Gastrocnemius medialis (tissue), 4 donors: ENCODE measurements at regions not wholly inside any gene's neighbourhood (a gene's known extent, or its start where the extent isn't known, plus 50 kb on each side); places are given as distances from the start of the nearest gene placed in this dataset.

Experiments
- ATAC-seq, 2 donors: fragments of 150-250 bp; one replicate each; pipeline ENCODE4 v1.9.1; 2016
- DNase-seq, 2 donors: peaks; one replicate each; pipeline ENCODE4 v3.0.0-alpha.2; 2019
- H3K27ac ChIP-seq, 4 donors: fragments of 200-600 bp; sonication (generic); 1 replicate in 1 of 4; 2 replicates in 3 of 4; pipeline ENCODE4 v1.5.1; 2016 to 2018; ENCODE audit warnings: mild to moderate bottlenecking in 2 of 4, moderate library complexity in 1 of 4
- H3K27me3 ChIP-seq, 3 donors: fragments of 200-600 bp; sonication (generic) in 2 of 3; 1 replicate in 1 of 3; 2 replicates in 2 of 3; pipeline versions ENCODE4 v1.5.1 to v1.6.0; 2016 to 2019; ENCODE audit warnings: mild to moderate bottlenecking in 1 of 3, moderate library complexity in 1 of 3
- H3K36me3 ChIP-seq, 2 donors: fragments of 200-600 bp; sonication (generic) in 1 of 2; one replicate each; pipeline ENCODE4 v1.5.1; 2017 to 2018
- H3K4me1 ChIP-seq, 2 donors: fragments of 200-600 bp; sonication (generic) in 1 of 2; one replicate each; pipeline ENCODE4 v1.5.1; 2016 to 2017; ENCODE audit warnings: mild to moderate bottlenecking in 2 of 2
- H3K4me3 ChIP-seq, 4 donors: fragments of 200-600 bp; sonication (generic) in 3 of 4; 1 replicate in 1 of 4; 2 replicates in 3 of 4; pipeline ENCODE4 v1.5.1; 2016 to 2019; ENCODE audit warnings: mild to moderate bottlenecking in 2 of 4
- H3K9me3 ChIP-seq, 3 donors: fragments of 200-600 bp; sonication (generic) in 2 of 3; 1 replicate in 1 of 3; 2 replicates in 2 of 3; pipeline ENCODE4 v1.5.1; 2016 to 2019
- CTCF ChIP-seq, 5 experiments: fragments of 450-650 bp in 3 of 5; fragments of 200-600 bp in 2 of 5; sonication (generic) in 2 of 5; IDR thresholded peaks in 4 of 5; conservative IDR thresholded peaks in 1 of 5; 1 replicate in 4 of 5; 2 replicates in 1 of 5; pipeline ENCODE4 v1.5.1; 2016 to 2019; ENCODE audit warnings: antibody characterized with exemption in 5 of 5, mild to moderate bottlenecking in 3 of 5, moderate library complexity in 3 of 5
- POLR2A ChIP-seq, 2 donors: fragments of 450-650 bp; IDR thresholded peaks; one replicate each; pipeline ENCODE4 v1.6.1; 2017; ENCODE audit warnings: antibody characterized with exemption in 2 of 2, mild to moderate bottlenecking in 2 of 2, moderate library complexity in 2 of 2
- in situ Hi-C, 4 donors: fragments of 200-750 bp; cut with MboI; loops; one replicate each; pipeline versions ENCODE4 v1.15.0 to v1.8.0; 2017; ENCODE audit warnings: low sequenced_read_pairs in 4 of 4
- intact Hi-C: fragments of 100-400 bp; cut with DNase I; formaldehyde crosslinking; loops from one replicate; pipeline ENCODE4 v1.15.1; 2023; ENCODE audit warnings: low total_unique reads

GRCh38 chr6:2448826-2449571, 203.6 kb upstream of the GMDS start:
- Histone ChIP-seq H3K36me3 (no peaks in the 10 kb centered on the region), H3K9me3 (no peaks in the 10 kb centered on the region), H3K27ac (no peak overlapping the region), H3K4me1 (peaks cover 4 to 7% of the 10 kb centered on the region in 2 donors), H3K4me3 (no peak overlapping the region), H3K27me3 (no peaks in the 10 kb centered on the region)
- DNase-seq (no peak), ATAC-seq (peak in 1 of 2 donors; percentile 33)
- TF ChIP-seq CTCF (IDR thresholded peaks at IDR 0.05 in 4 of 5, conservative IDR thresholded peaks at IDR 0.05 in 1 of 5) (peak in 4 of 5 experiments; percentile 9 to 54 (median 36)), POLR2A (IDR thresholded peaks at IDR 0.05) (no peak)
- intact Hi-C loops (loop anchor here (10.0 kb wide), 1 partner anchor 186 kb away; no protein-coding TSS in a partner anchor), in situ Hi-C loops (no loop called here)

- intact Hi-C loops = loop anchor here (10.0 kb wide), 1 partner anchor 187 kb away; no protein-coding TSS in a partner anchor
- ATAC-seq (no peak), DNase-seq (no peak)
- Histone ChIP-seq H3K4me3 (no peak overlapping the region), H3K9me3 (no peaks in the 10 kb centered on the region), H3K27me3 (no peaks in the 10 kb centered on the region), H3K27ac (no peak overlapping the region), H3K4me1 (peaks cover 4 to 7% of the 10 kb centered on the region in 2 donors), H3K36me3 (no peaks in the 10 kb centered on the region)
- TF ChIP-seq POLR2A (IDR thresholded peaks at IDR 0.05) (no peak), CTCF (IDR thresholded peaks at IDR 0.05 in 4 of 5, conservative IDR thresholded peaks at IDR 0.05 in 1 of 5) (no peak)
- in situ Hi-C loops = no loop called here
Observed at GRCh38 chr6:2447931-2448330, 202.5 kb upstream of the GMDS start.

GRCh38 chr6:2447318-2447920, 202.0 kb upstream of the GMDS start:
- Histone ChIP-seq H3K36me3 (no peaks in the 10 kb centered on the region), H3K9me3 (no peaks in the 10 kb centered on the region), H3K4me1 (peaks cover 4 to 7% of the 10 kb centered on the region in 2 donors), H3K27ac (no peak overlapping the region), H3K27me3 (no peaks in the 10 kb centered on the region), H3K4me3 (no peak overlapping the region)
- TF ChIP-seq CTCF (IDR thresholded peaks at IDR 0.05 in 4 of 5, conservative IDR thresholded peaks at IDR 0.05 in 1 of 5) (no peak), POLR2A (IDR thresholded peaks at IDR 0.05) (no peak)
- in situ Hi-C loops = no loop called here
- DNase-seq (no peak), ATAC-seq (no peak)
- intact Hi-C loops = loop anchor here (10.0 kb wide), 1 partner anchor 187 kb away; no protein-coding TSS in a partner anchor

GRCh38 chr6:2441601-2442475, 196.4 kb upstream of the GMDS start:
- H3K4me1 ChIP-seq = no peaks in the 10 kb centered on the region
- ATAC-seq (no peak), DNase-seq (no peak)
- intact Hi-C loops = loop anchor here (10.0 kb wide), 1 partner anchor 193 kb away; no protein-coding TSS in a partner anchor
- no peak overlapping the region for H3K27ac ChIP-seq
- H3K36me3 ChIP-seq = no peaks in the 10 kb centered on the region
- in situ Hi-C loops = no loop called here
- no peaks in the 10 kb centered on the region for H3K27me3 ChIP-seq
- TF ChIP-seq CTCF (IDR thresholded peaks at IDR 0.05 in 4 of 5, conservative IDR thresholded peaks at IDR 0.05 in 1 of 5) (no peak), POLR2A (IDR thresholded peaks at IDR 0.05) (no peak)
- H3K9me3 ChIP-seq = no peaks in the 10 kb centered on the region
- no peak overlapping the region for H3K4me3 ChIP-seq
